ENCODE measurements at regions not wholly inside any gene's neighbourhood (a gene's known extent, or its start where the extent isn't known, plus 50 kb on each side); places are given as distances from the start of the nearest gene placed in this dataset.

GRCh38 chrX:138847930-138848329, 136.4 kb upstream of the FGF13 start:
- ATAC-seq, result no peak
- ChIA-PET CTCF (ENCODE audit: low intra/inter-chr PET ratio) (no interaction called here), POLR2A (no interaction called here)
- Histone ChIP-seq H3K36me3 (ENCODE audit: control insufficient read depth, insufficient read depth, low read length) (peaks cover 4% of the 10 kb centered on the region; the same call in 2 of the 3 replicates), H3K27ac (ENCODE audit: extremely low read depth, low read depth, low read length) (no peak overlapping the region), H3K9ac (ENCODE audit: insufficient read depth in 1 of 2, low read depth in 2 of 2, low read length in 2 of 2) (no peak overlapping the region), H3K4me2 (ENCODE audit: insufficient read depth, low read length) (no peak overlapping the region), H2AFZ (ENCODE audit: low read depth, low read length) (no peak overlapping the region), H3K79me2 (ENCODE audit: control insufficient read depth, insufficient read depth, low read length) (no peaks in the 10 kb centered on the region), H3K27me3 (ENCODE audit: control insufficient read depth in 2 of 2, insufficient read depth in 2 of 2, low read length in 2 of 2) (no peaks in the 10 kb centered on the region), H3K4me3 (no peak overlapping the region), H3K9me3 (replicated peaks; ENCODE audit: control insufficient read depth, insufficient read depth, low read depth, low read length) (no peaks in the 10 kb centered on the region), H4K20me1 (replicated peaks; ENCODE audit: control insufficient read depth, insufficient read depth, low read length) (no peaks in the 10 kb centered on the region), H3K4me1 (replicated peaks in 1 of 2; ENCODE audit: control insufficient read depth in 2 of 2, insufficient read depth in 2 of 2, low read length in 2 of 2) (no peaks in the 10 kb centered on the region), H3K9me1 (ENCODE audit: control insufficient read depth, insufficient read depth, low read length) (no peaks in the 10 kb centered on the region)
- no TSS peak for BruUV-seq (replicated peaks)
- no peak for DNase-seq (ENCODE audit: extremely low read depth in 1 of 4, low spot score in 3 of 4)
- 75% methylated on average over 2 of the region's 3 CpGs for WGBS (ENCODE audit: insufficient coverage, low coverage, missing lambda C conversion rate)
- in situ Hi-C loops (cut with MboI), result no loop called here
- no peak for TF ChIP-seq ZNF41 (CRISPR knock-in tag; conservative IDR thresholded peaks at IDR 0.05)
- TF ChIP-seq RAD21 (CRISPR knock-in tag; conservative IDR thresholded peaks at IDR 0.05 in 1 of 2, IDR thresholded peaks at IDR 0.05 in 1 of 2), result peak in 1 of 2 experiments; percentile 20; a peak in 2 of 4 replicates
- intact Hi-C loops (cut with micrococcal nuclease), result no loop called here
- peak; percentile 6 for FAIRE-seq

- no TSS peak for BruUV-seq (replicated peaks)
- intact Hi-C loops (cut with micrococcal nuclease) (no loop called here), in situ Hi-C loops (cut with MboI) (no loop called here)
- Histone ChIP-seq H3K79me2 (ENCODE audit: control insufficient read depth, insufficient read depth, low read length) (no peaks in the 10 kb centered on the region), H3K27me3 (ENCODE audit: control insufficient read depth in 2 of 2, insufficient read depth in 2 of 2, low read length in 2 of 2) (no peaks in the 10 kb centered on the region), H3K4me2 (ENCODE audit: insufficient read depth, low read length) (no peak overlapping the region), H3K9me1 (ENCODE audit: control insufficient read depth, insufficient read depth, low read length) (no peaks in the 10 kb centered on the region), H4K20me1 (replicated peaks; ENCODE audit: control insufficient read depth, insufficient read depth, low read length) (no peaks in the 10 kb centered on the region), H3K27ac (ENCODE audit: extremely low read depth, low read depth, low read length) (no peak overlapping the region), H2AFZ (ENCODE audit: low read depth, low read length) (no peak overlapping the region), H3K36me3 (ENCODE audit: control insufficient read depth, insufficient read depth, low read length) (peaks cover 8% of the 10 kb centered on the region; the same call in 1 of the 3 replicates), H3K9ac (ENCODE audit: insufficient read depth in 1 of 2, low read depth in 2 of 2, low read length in 2 of 2) (no peak overlapping the region), H3K4me3 (no peak overlapping the region), H3K4me1 (replicated peaks in 1 of 2; ENCODE audit: control insufficient read depth in 2 of 2, insufficient read depth in 2 of 2, low read length in 2 of 2) (no peaks in the 10 kb centered on the region), H3K9me3 (replicated peaks; ENCODE audit: control insufficient read depth, insufficient read depth, low read depth, low read length) (no peaks in the 10 kb centered on the region)
- no peak for DNase-seq (ENCODE audit: extremely low read depth in 1 of 4, low spot score in 3 of 4)
- ATAC-seq, result no peak
- FAIRE-seq, result no peak
- ChIA-PET POLR2A (no interaction called here), CTCF (ENCODE audit: low intra/inter-chr PET ratio) (no interaction called here)
- TF ChIP-seq BRF1 (IDR thresholded peaks at IDR 0.05; ENCODE audit: borderline replicate concordance, extremely low read depth, insufficient read length), result no peak
- no peak for TF ChIP-seq CSDE1 (IDR thresholded peaks at IDR 0.05)
- no peak for TF ChIP-seq TGIF2 (CRISPR knock-in tag; IDR thresholded peaks at IDR 0.05)
- no peak for TF ChIP-seq E2F3 (CRISPR knock-in tag; IDR thresholded peaks at IDR 0.05)
- TF ChIP-seq ZNF354B (CRISPR knock-in tag; IDR thresholded peaks at IDR 0.05), result no peak
- 43% methylated on average over 3 of the region's 3 CpGs for WGBS (ENCODE audit: insufficient coverage, low coverage, missing lambda C conversion rate)
Measured at GRCh38 chrX:138845786-138846185, 134.3 kb upstream of the FGF13 start.
